ENCODE measurements at regions not wholly inside any gene's neighbourhood (a gene's known extent, or its start where the extent isn't known, plus 50 kb on each side); places are given as distances from the start of the nearest gene placed in this dataset.
"Not testable (repeated sequence)": the region's sequence is repeated elsewhere in the genome, so short reads cannot be mapped to it uniquely, and the experiment has no call there.

DNA sequence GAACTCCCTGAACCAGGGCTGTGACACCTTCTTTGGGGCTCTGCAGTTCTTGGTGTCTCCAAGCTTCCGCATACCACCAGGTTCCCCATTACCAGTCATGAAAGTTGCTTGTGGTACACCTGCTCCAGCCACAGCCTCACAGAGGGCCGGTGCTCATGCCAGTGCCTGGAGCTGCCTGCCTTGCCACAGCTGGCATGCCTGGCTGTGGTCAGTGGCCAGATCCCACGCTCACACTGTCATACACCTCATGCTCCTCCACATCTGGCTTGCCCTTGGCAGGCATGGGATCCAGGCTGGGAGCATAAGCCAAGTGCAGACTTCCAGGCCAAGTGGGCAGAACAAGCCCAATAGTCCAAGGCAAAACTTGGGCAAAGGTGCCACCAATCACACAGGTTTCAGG is 1054.9 kb downstream of the SLITRK5 start:
- Histone ChIP-seq H3K36me3 (no peaks in the 10 kb centered on the region), H3K4me3 (no peak overlapping the region), H3K27me3 (no peaks in the 10 kb centered on the region), H3K27ac (no peak overlapping the region), H3K4me1 (no peaks in the 10 kb centered on the region), H3K9me3 (no peaks in the 10 kb centered on the region)
- DNase-seq (ENCODE audit: extremely low spot score in 2 of 2): no peak
- TF ChIP-seq, protein P1, sequence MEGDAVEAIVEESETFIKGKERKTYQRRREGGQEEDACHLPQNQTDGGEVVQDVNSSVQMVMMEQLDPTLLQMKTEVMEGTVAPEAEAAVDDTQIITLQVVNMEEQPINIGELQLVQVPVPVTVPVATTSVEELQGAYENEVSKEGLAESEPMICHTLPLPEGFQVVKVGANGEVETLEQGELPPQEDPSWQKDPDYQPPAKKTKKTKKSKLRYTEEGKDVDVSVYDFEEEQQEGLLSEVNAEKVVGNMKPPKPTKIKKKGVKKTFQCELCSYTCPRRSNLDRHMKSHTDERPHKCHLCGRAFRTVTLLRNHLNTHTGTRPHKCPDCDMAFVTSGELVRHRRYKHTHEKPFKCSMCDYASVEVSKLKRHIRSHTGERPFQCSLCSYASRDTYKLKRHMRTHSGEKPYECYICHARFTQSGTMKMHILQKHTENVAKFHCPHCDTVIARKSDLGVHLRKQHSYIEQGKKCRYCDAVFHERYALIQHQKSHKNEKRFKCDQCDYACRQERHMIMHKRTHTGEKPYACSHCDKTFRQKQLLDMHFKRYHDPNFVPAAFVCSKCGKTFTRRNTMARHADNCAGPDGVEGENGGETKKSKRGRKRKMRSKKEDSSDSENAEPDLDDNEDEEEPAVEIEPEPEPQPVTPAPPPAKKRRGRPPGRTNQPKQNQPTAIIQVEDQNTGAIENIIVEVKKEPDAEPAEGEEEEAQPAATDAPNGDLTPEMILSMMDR (IDR thresholded peaks at IDR 0.05): no peak
- intact Hi-C loops (cut with DNase I): no loop called here

GRCh38 chr13:88727236-88727635 is 1056.1 kb downstream of the SLITRK5 start:
- H3K9me3 ChIP-seq; H3K27ac ChIP-seq; H3K27me3 ChIP-seq; H3K36me3 ChIP-seq; H3K4me3 ChIP-seq; intact Hi-C loops (cut with DNase I); DNase-seq (ENCODE audit: extremely low spot score in 2 of 2); H3K4me1 ChIP-seq: not testable (repeated sequence)

DNA sequence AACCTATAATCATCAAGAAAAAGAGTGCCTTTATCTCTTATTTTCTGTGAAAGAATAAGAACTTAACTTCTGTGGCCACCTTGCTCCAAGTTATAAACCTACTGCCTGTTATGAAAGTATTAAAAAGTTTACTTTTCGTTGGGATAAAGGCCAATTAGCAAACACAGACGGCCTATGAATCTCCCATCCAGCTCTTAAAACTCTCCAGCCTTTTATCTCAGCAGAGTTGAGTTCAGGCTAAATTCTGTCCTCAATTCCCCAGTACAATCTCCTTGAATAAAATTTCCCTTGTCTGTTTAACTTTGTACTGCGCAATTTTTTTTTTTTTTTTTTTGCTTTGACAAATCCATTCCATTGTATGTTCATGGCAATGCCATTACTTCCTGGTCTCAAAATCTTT is 1058.4 kb downstream of the SLITRK5 start:
- Histone ChIP-seq H3K27me3 (no peaks in the 10 kb centered on the region), H3K4me3 (no peak overlapping the region), H3K36me3 (no peaks in the 10 kb centered on the region), H3K4me1 (no peaks in the 10 kb centered on the region), H3K9me3 (no peaks in the 10 kb centered on the region), H3K27ac (no peak overlapping the region)
- intact Hi-C loops (cut with DNase I): no loop called here
- no peak for TF ChIP-seq POLR2AphosphoS5 (IDR thresholded peaks at IDR 0.05; ENCODE audit: insufficient read depth in 1 of 2, low read depth in 1 of 2)
- no peak for DNase-seq (ENCODE audit: extremely low spot score in 2 of 2)

DNA sequence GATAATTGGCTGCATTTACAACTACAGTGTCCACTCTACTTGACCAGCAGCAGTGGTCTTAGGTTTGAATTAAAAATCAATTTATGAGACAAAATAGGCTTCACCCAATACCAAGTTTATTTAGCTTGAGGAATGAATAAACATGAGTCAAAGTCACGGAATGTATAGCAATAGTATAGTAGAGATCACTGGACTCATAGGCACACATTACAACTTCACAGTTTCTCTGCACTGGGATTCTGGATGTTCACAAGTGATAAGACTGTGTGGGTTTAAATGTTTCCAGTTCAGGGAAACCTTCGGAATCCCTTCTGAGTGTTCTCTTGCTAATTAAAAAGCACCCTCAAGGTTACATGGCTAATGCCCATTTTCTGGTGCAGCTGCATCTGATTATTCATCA is 1064.9 kb downstream of the SLITRK5 start:
- Histone ChIP-seq H3K4me1 (no peaks in the 10 kb centered on the region), H3K4me3 (no peak overlapping the region), H3K27ac (no peak overlapping the region), H3K27me3 (no peaks in the 10 kb centered on the region), H3K9me3 (no peaks in the 10 kb centered on the region), H3K36me3 (no peaks in the 10 kb centered on the region)
- intact Hi-C loops (cut with DNase I): no loop called here
- TF ChIP-seq, protein P1 (IDR thresholded peaks at IDR 0.05): no peak
- TF ChIP-seq POLR2A (IDR thresholded peaks at IDR 0.05): no peak
- TF ChIP-seq POLR2AphosphoS5 (IDR thresholded peaks at IDR 0.05; ENCODE audit: insufficient read depth in 1 of 2, low read depth in 1 of 2): no peak
- DNase-seq (ENCODE audit: extremely low spot score in 2 of 2): no peak

DNA sequence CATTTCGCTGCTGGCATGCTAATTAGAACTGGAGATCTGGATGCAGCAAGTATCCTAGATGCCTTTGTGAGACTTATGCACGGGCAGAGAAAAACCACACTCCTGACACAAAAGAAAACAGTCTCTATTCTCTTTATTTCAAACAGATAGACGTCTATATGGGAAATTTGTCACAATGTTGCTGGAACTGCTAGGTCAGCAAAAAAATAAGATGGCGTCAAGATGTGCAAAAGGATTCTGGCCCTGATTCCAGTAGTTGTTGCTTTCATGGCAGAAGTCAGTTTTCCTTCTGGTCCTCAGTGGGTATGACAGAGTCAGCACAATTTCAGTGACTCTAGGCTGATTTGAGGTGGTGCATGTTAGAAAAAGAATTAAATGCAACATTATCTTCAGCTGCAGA is 1068.0 kb downstream of the SLITRK5 start:
- Histone ChIP-seq H3K27me3 (no peaks in the 10 kb centered on the region), H3K36me3 (no peaks in the 10 kb centered on the region), H3K4me1 (no peaks in the 10 kb centered on the region), H3K4me3 (no peak overlapping the region), H3K27ac (no peak overlapping the region), H3K9me3 (no peaks in the 10 kb centered on the region)
- intact Hi-C loops (cut with DNase I): no loop called here
- TF ChIP-seq POLR2A (IDR thresholded peaks at IDR 0.05): no peak
- TF ChIP-seq POLR2AphosphoS5 (IDR thresholded peaks at IDR 0.05; ENCODE audit: insufficient read depth in 1 of 2, low read depth in 1 of 2): no peak
- no peak for DNase-seq (ENCODE audit: extremely low spot score in 2 of 2)

DNA sequence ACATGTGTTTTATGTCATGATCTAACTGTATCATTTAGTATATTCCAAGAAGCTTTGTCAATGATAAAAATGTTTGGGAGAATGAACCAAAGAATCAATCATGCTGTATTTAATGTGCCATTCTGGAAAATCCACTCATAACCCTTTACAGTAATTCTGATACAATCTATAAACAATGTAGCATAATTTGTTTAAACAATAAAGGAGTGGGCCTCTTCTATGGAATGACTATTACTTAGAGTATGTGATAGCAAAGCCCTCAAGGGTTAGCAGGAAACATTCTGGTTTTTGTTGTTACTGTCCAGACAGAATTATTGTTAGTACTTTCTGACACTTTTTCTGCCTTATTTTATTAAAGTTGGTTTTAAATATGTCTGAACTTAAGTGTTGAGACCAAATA is 1073.1 kb downstream of the SLITRK5 start:
- no peak for DNase-seq (ENCODE audit: extremely low spot score in 2 of 2)
- H3K36me3 ChIP-seq: no peaks in the 10 kb centered on the region
- no peaks in the 10 kb centered on the region for H3K9me3 ChIP-seq
- intact Hi-C loops (cut with DNase I): no loop called here
- H3K4me1 ChIP-seq: no peaks in the 10 kb centered on the region
- TF ChIP-seq, protein P1 (IDR thresholded peaks at IDR 0.05): no peak
- TF ChIP-seq POLR2AphosphoS5 (IDR thresholded peaks at IDR 0.05; ENCODE audit: insufficient read depth in 1 of 2, low read depth in 1 of 2): no peak
- no peak for TF ChIP-seq POLR2A (IDR thresholded peaks at IDR 0.05)
- H3K4me3 ChIP-seq: no peak overlapping the region
- no peak overlapping the region for H3K27ac ChIP-seq
- no peaks in the 10 kb centered on the region for H3K27me3 ChIP-seq

GRCh38 chr13:88745011-88745410 is 1073.8 kb downstream of the SLITRK5 start:
- H3K27me3 ChIP-seq: no peaks in the 10 kb centered on the region
- TF ChIP-seq, protein P1 (IDR thresholded peaks at IDR 0.05): no peak
- H3K4me1 ChIP-seq: no peaks in the 10 kb centered on the region
- DNase-seq (ENCODE audit: extremely low spot score in 2 of 2): no peak
- H3K36me3 ChIP-seq: no peaks in the 10 kb centered on the region
- H3K4me3 ChIP-seq: no peak overlapping the region
- H3K9me3 ChIP-seq: no peaks in the 10 kb centered on the region
- intact Hi-C loops (cut with DNase I): no loop called here
- no peak overlapping the region for H3K27ac ChIP-seq

Data from vagina (tissue), 2 donors.